HG03571 (cell line): ENCODE measurements at regions not wholly inside any gene's neighbourhood (a gene's known extent, or its start where the extent isn't known, plus 50 kb on each side); places are given as distances from the start of the nearest gene placed in this dataset.

Source experiments
- ATAC-seq: cut with Tn5 transposase; IDR thresholded peaks from one replicate; pipeline ENCODE4 v1.9.1; 2021; ENCODE audit not compliant: unreplicated experiment

DNA sequence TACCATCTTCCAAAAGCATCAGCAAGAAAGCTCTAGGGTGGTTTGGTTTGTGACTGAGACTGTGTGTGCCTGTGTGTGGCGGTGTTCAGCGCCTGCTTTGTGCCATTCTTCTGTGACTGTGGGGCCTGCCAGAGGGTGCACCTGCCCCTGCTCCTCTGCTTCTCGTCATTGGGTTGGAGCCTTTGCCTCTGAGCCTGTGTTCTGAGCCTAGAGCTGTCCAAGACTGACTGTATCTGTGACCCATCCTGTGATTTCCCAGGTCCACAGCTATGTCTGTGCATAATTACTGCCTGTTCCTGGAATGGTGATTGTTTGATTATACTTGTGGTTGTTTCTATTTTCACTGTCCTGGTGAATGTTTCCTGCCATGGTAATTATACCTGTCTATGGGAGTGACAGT, 57.1 kb upstream of the KLHL29 start:
- ATAC-seq, result no peak

DNA sequence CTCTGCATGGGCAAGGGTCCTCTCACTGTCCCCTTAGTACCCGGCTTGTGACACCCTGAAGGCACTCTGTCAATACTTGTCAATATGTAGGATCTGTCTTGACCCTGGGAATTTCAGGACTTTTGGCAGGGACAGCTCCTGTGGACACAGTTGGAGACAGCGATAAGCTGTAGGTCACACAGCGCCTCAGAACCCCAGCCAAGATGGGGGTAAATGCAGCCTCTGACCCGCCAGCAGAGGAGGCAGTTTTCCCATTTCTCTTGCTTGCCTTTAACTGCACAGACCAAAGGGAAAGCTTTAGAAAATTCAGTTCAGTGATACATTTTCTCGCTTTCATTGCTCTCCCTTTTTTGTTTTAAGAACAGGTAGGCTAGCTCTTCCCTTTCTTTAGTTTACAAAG, 54.8 kb upstream of the KLHL29 start:
- ATAC-seq, result no peak
